ENCODE measurements at regions not wholly inside any gene's neighbourhood (a gene's known extent, or its start where the extent isn't known, plus 50 kb on each side); places are given as distances from the start of the nearest gene placed in this dataset.

DNA sequence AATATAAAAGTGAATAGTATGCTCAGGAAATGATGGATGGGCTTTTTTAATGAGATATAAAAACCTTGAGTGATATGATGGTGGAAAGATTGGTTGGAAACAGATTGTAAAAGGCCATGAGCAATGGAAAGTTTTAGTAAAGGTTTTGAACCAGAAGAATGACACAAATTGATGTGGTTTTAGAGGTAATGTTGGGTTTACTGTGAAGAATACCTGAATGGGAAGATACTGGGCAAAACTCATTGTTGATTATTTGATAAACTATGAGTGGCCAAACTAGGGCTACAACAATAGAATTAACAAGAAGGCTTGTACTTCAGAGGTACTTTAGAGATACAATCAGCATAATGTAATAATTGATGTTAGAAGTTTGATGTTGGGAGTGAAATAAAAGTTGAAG is 108.5 kb downstream of the PTGS2 start:
- TF ChIP-seq ZFP3 (CRISPR knock-in tag; IDR thresholded peaks at IDR 0.05) (no peak), ZNF565 (CRISPR knock-in tag; conservative IDR thresholded peaks at IDR 0.05; ENCODE audit: low read depth) (no peak), SNAI2 (CRISPR knock-in tag; IDR thresholded peaks at IDR 0.05) (no peak), TOX (CRISPR knock-in tag; IDR thresholded peaks at IDR 0.05; ENCODE audit: borderline replicate concordance) (no peak), ZFP30 (CRISPR knock-in tag; IDR thresholded peaks at IDR 0.05) (no peak)
- TF ChIP-seq, protein P1, sequence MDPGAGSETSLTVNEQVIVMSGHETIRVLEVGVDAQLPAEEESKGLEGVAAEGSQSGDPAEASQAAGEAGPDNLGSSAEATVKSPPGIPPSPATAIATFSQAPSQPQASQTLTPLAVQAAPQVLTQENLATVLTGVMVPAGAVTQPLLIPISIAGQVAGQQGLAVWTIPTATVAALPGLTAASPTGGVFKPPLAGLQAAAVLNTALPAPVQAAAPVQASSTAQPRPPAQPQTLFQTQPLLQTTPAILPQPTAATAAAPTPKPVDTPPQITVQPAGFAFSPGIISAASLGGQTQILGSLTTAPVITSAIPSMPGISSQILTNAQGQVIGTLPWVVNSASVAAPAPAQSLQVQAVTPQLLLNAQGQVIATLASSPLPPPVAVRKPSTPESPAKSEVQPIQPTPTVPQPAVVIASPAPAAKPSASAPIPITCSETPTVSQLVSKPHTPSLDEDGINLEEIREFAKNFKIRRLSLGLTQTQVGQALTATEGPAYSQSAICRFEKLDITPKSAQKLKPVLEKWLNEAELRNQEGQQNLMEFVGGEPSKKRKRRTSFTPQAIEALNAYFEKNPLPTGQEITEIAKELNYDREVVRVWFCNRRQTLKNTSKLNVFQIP (CRISPR knock-in tag; IDR thresholded peaks at IDR 0.05; ENCODE audit: borderline replicate concordance, low read depth): no peak
- TF ChIP-seq, protein P2, sequence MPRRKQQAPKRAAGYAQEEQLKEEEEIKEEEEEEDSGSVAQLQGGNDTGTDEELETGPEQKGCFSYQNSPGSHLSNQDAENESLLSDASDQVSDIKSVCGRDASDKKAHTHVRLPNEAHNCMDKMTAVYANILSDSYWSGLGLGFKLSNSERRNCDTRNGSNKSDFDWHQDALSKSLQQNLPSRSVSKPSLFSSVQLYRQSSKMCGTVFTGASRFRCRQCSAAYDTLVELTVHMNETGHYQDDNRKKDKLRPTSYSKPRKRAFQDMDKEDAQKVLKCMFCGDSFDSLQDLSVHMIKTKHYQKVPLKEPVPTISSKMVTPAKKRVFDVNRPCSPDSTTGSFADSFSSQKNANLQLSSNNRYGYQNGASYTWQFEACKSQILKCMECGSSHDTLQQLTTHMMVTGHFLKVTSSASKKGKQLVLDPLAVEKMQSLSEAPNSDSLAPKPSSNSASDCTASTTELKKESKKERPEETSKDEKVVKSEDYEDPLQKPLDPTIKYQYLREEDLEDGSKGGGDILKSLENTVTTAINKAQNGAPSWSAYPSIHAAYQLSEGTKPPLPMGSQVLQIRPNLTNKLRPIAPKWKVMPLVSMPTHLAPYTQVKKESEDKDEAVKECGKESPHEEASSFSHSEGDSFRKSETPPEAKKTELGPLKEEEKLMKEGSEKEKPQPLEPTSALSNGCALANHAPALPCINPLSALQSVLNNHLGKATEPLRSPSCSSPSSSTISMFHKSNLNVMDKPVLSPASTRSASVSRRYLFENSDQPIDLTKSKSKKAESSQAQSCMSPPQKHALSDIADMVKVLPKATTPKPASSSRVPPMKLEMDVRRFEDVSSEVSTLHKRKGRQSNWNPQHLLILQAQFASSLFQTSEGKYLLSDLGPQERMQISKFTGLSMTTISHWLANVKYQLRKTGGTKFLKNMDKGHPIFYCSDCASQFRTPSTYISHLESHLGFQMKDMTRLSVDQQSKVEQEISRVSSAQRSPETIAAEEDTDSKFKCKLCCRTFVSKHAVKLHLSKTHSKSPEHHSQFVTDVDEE (CRISPR knock-in tag; IDR thresholded peaks at IDR 0.05): no peak
- ATAC-seq: no peak

DNA sequence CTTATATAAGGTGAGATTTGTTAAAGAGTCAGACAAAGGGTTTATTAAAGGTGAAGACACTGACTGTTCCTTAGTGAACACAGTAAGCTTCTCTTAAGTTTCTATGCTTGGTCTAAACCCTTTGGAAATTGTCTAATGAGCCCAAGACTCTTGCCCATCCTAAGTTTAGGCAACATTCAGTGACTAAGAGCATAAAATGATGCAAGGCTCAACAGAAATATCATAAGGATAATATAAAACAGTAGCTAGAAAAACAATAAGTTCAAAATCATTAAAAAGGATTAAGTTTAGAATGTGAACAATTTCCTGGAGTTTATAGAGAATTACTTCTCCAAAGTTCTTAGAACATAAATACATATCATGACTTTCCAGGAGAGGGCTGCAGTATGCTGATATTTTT is 108.9 kb upstream of the PDC start:
- no peak for TF ChIP-seq ISL1 (CRISPR knock-in tag; IDR thresholded peaks at IDR 0.05)
- TF ChIP-seq CSDC2 (CRISPR knock-in tag; IDR thresholded peaks at IDR 0.05): no peak
- TF ChIP-seq ZFP30 (CRISPR knock-in tag; IDR thresholded peaks at IDR 0.05): no peak
- TF ChIP-seq, protein P3, sequence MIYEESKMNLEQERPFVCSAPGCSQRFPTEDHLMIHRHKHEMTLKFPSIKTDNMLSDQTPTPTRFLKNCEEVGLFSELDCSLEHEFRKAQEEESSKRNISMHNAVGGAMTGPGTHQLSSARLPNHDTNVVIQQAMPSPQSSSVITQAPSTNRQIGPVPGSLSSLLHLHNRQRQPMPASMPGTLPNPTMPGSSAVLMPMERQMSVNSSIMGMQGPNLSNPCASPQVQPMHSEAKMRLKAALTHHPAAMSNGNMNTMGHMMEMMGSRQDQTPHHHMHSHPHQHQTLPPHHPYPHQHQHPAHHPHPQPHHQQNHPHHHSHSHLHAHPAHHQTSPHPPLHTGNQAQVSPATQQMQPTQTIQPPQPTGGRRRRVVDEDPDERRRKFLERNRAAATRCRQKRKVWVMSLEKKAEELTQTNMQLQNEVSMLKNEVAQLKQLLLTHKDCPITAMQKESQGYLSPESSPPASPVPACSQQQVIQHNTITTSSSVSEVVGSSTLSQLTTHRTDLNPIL (CRISPR knock-in tag; IDR thresholded peaks at IDR 0.05; ENCODE audit: low read depth): no peak
- TF ChIP-seq GLIS3 (CRISPR knock-in tag; IDR thresholded peaks at IDR 0.05): no peak
- no peak for TF ChIP-seq ESRRG (CRISPR knock-in tag; IDR thresholded peaks at IDR 0.05)
- TF ChIP-seq, protein P2 (CRISPR knock-in tag; IDR thresholded peaks at IDR 0.05): no peak
- TF ChIP-seq, protein P1 (CRISPR knock-in tag; IDR thresholded peaks at IDR 0.05; ENCODE audit: borderline replicate concordance, low read depth): no peak
- TF ChIP-seq ZNF70 (CRISPR knock-in tag; IDR thresholded peaks at IDR 0.05): no peak
- no peak for TF ChIP-seq ZC3H10 (CRISPR knock-in tag; IDR thresholded peaks at IDR 0.05)
- no peak for TF ChIP-seq ZFP3 (CRISPR knock-in tag; IDR thresholded peaks at IDR 0.05)
- no peak for TF ChIP-seq TOX (CRISPR knock-in tag; IDR thresholded peaks at IDR 0.05; ENCODE audit: borderline replicate concordance)
- ATAC-seq: no peak

DNA sequence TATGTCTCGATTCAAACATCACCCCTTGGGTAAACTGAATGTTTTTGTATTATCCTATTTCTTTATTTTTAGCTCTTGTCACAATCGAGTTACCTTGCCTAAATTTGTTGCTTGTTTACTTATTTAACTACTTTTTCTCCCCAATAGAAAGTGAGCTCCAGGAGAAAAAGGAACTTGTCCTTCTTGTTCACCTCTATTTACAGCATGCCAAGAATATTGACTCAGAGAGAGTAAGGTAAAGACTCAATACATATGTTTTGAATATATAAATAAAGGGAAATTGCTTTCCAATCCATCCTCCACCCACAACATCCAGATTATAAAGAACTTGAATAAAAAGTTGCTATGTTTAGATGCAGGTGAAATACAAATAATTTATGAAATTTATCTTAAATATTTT is 107.3 kb upstream of the PDC start:
- ATAC-seq: no peak
- TF ChIP-seq SNAI2 (CRISPR knock-in tag; IDR thresholded peaks at IDR 0.05): no peak
- TF ChIP-seq ISL1 (CRISPR knock-in tag; IDR thresholded peaks at IDR 0.05): no peak
- no peak for TF ChIP-seq CSDC2 (CRISPR knock-in tag; IDR thresholded peaks at IDR 0.05)
- no peak for TF ChIP-seq ZFP3 (CRISPR knock-in tag; IDR thresholded peaks at IDR 0.05)
- no peak for TF ChIP-seq ZNF70 (CRISPR knock-in tag; IDR thresholded peaks at IDR 0.05)
- TF ChIP-seq GLIS3 (CRISPR knock-in tag; IDR thresholded peaks at IDR 0.05): no peak
- no peak for TF ChIP-seq ZNF8 (CRISPR knock-in tag; IDR thresholded peaks at IDR 0.05)
- TF ChIP-seq, protein P1 (CRISPR knock-in tag; IDR thresholded peaks at IDR 0.05; ENCODE audit: borderline replicate concordance, low read depth): no peak
- no peak for TF ChIP-seq TCF4 (CRISPR knock-in tag; IDR thresholded peaks at IDR 0.05; ENCODE audit: borderline replicate concordance)
- no peak for TF ChIP-seq ARNTL (CRISPR knock-in tag; IDR thresholded peaks at IDR 0.05; ENCODE audit: borderline replicate concordance, low read depth)
- TF ChIP-seq PPARA (CRISPR knock-in tag; IDR thresholded peaks at IDR 0.05; ENCODE audit: borderline replicate concordance): no peak
